ENCODE measurements at regions not wholly inside any gene's neighbourhood (a gene's known extent, or its start where the extent isn't known, plus 50 kb on each side); places are given as distances from the start of the nearest gene placed in this dataset.
A peak's percentile ranks its signal among the peaks of the same experiment; 100 is the strongest.

- DNase-seq = peak; percentile 35
- no peak for ATAC-seq (ENCODE audit: insufficient read depth, low read depth)
- H3K4me2 ChIP-seq (ENCODE audit: insufficient read depth, low read length) = no peak overlapping the region
- TF ChIP-seq CTCF (IDR thresholded peaks at IDR 0.05; ENCODE audit: borderline replicate concordance, extremely low read depth, low read length, poor library complexity, severe bottlenecking) = no peak
- no peak for TF ChIP-seq EZH2 (IDR thresholded peaks at IDR 0.05; ENCODE audit: borderline replicate concordance, low read depth, low read length, severe bottlenecking)
- peaks cover 31% of the 10 kb centered on the region for H3K4me1 ChIP-seq (ENCODE audit: insufficient read depth, low read length)
- peaks cover 6% of the 10 kb centered on the region for H3K9me3 ChIP-seq (ENCODE audit: insufficient read depth, low read length, severe bottlenecking)
- no peaks in the 10 kb centered on the region for H3K79me2 ChIP-seq (ENCODE audit: insufficient read depth, low read length)
- no peak overlapping the region for H3K9ac ChIP-seq (ENCODE audit: low read depth, low read length)
- no peaks in the 10 kb centered on the region for H3K36me3 ChIP-seq (ENCODE audit: insufficient read depth, low read length)
- H2AFZ ChIP-seq (ENCODE audit: low read depth, low read length) = peak overlapping the region; percentile 62; the same call in 1 of the 2 replicates
- no peaks in the 10 kb centered on the region for H4K20me1 ChIP-seq (ENCODE audit: insufficient read depth, low read length)
- H3K27ac ChIP-seq (ENCODE audit: low read length) = peak overlapping the region; percentile 90
- H3K4me3 ChIP-seq (ENCODE audit: low read depth in 1 of 2, low read length in 2 of 2) = no peak overlapping the region
- H3K27me3 ChIP-seq (ENCODE audit: insufficient read depth, low read length, poor library complexity) = no peaks in the 10 kb centered on the region
These were observed 249.8 kb downstream of the ANAPC1 start for GRCh38 chr2:111634050-111634794.

GRCh38 chr2:111634995-111635538, 248.9 kb downstream of the ANAPC1 start:
- TF ChIP-seq CTCF (IDR thresholded peaks at IDR 0.05; ENCODE audit: borderline replicate concordance, extremely low read depth, low read length, poor library complexity, severe bottlenecking) = no peak
- TF ChIP-seq EZH2 (IDR thresholded peaks at IDR 0.05; ENCODE audit: borderline replicate concordance, low read depth, low read length, severe bottlenecking) = no peak
- Histone ChIP-seq H3K4me3 (ENCODE audit: low read depth in 1 of 2, low read length in 2 of 2) (no peak overlapping the region), H3K79me2 (ENCODE audit: insufficient read depth, low read length) (no peaks in the 10 kb centered on the region), H3K27ac (ENCODE audit: low read length) (no peak overlapping the region), H3K9ac (ENCODE audit: low read depth, low read length) (no peak overlapping the region), H4K20me1 (ENCODE audit: insufficient read depth, low read length) (no peaks in the 10 kb centered on the region), H3K4me2 (ENCODE audit: insufficient read depth, low read length) (no peak overlapping the region), H3K36me3 (ENCODE audit: insufficient read depth, low read length) (no peaks in the 10 kb centered on the region), H3K27me3 (ENCODE audit: insufficient read depth, low read length, poor library complexity) (no peaks in the 10 kb centered on the region), H3K9me3 (ENCODE audit: insufficient read depth, low read length, severe bottlenecking) (no peaks in the 10 kb centered on the region), H2AFZ (ENCODE audit: low read depth, low read length) (no peak overlapping the region), H3K4me1 (ENCODE audit: insufficient read depth, low read length) (peaks cover 31% of the 10 kb centered on the region)
- DNase-seq (no peak), ATAC-seq (ENCODE audit: insufficient read depth, low read depth) (no peak)

- Histone ChIP-seq H4K20me1 (ENCODE audit: insufficient read depth, low read length) (no peaks in the 10 kb centered on the region), H2AFZ (ENCODE audit: low read depth, low read length) (no peak overlapping the region), H3K4me2 (ENCODE audit: insufficient read depth, low read length) (no peak overlapping the region), H3K9ac (ENCODE audit: low read depth, low read length) (no peak overlapping the region), H3K27me3 (ENCODE audit: insufficient read depth, low read length, poor library complexity) (no peaks in the 10 kb centered on the region), H3K9me3 (ENCODE audit: insufficient read depth, low read length, severe bottlenecking) (no peaks in the 10 kb centered on the region), H3K4me3 (ENCODE audit: low read depth in 1 of 2, low read length in 2 of 2) (no peak overlapping the region), H3K27ac (ENCODE audit: low read length) (no peak overlapping the region), H3K4me1 (ENCODE audit: insufficient read depth, low read length) (peaks cover 26% of the 10 kb centered on the region), H3K36me3 (ENCODE audit: insufficient read depth, low read length) (no peaks in the 10 kb centered on the region), H3K79me2 (ENCODE audit: insufficient read depth, low read length) (no peaks in the 10 kb centered on the region)
- ATAC-seq (ENCODE audit: insufficient read depth, low read depth) (no peak), DNase-seq (no peak)
- TF ChIP-seq CTCF (IDR thresholded peaks at IDR 0.05; ENCODE audit: borderline replicate concordance, extremely low read depth, low read length, poor library complexity, severe bottlenecking) (no peak), EZH2 (IDR thresholded peaks at IDR 0.05; ENCODE audit: borderline replicate concordance, low read depth, low read length, severe bottlenecking) (no peak)
These were observed 247.1 kb downstream of the ANAPC1 start for GRCh38 chr2:111636905-111637304.
